ENCODE measurements at regions not wholly inside any gene's neighbourhood (a gene's known extent, or its start where the extent isn't known, plus 50 kb on each side); places are given as distances from the start of the nearest gene placed in this dataset.

GRCh38 chr11:26021017-26021416 is 310.9 kb upstream of the ANO3 start:
- Histone ChIP-seq H3K4me1 (ENCODE audit: low read depth, poor library complexity, severe bottlenecking) (no peaks in the 10 kb centered on the region), H3K27ac (no peak overlapping the region)

GRCh38 chr11:26023057-26023456 is 308.9 kb upstream of the ANO3 start:
- Histone ChIP-seq H3K27me3 (ENCODE audit: insufficient read depth, low read depth) (no peaks in the 10 kb centered on the region), H3K9ac (no peak overlapping the region), H4K20me1 (ENCODE audit: insufficient read depth) (no peaks in the 10 kb centered on the region), H3K4me1 (ENCODE audit: low read depth, poor library complexity, severe bottlenecking) (no peaks in the 10 kb centered on the region), H3K79me2 (ENCODE audit: insufficient read depth, low read depth) (no peaks in the 10 kb centered on the region), H2AFZ (ENCODE audit: low read depth) (no peak overlapping the region), H3K4me3 (IDR thresholded peaks at IDR 0.05; ENCODE audit: insufficient read depth, low read depth, low read length) (no peak overlapping the region), H3K36me3 (ENCODE audit: insufficient read depth) (no peaks in the 10 kb centered on the region), H3K4me2 (no peak overlapping the region), H3K27ac (no peak overlapping the region)
- no peak for TF ChIP-seq CTCF (conservative IDR thresholded peaks at IDR 0.05; ENCODE audit: low read depth, low read length)

More at GRCh38 chr11:26021017-26021416, 310.9 kb upstream of the ANO3 start:
- TF ChIP-seq CTCF (conservative IDR thresholded peaks at IDR 0.05; ENCODE audit: low read depth, low read length): no peak
- Histone ChIP-seq H3K36me3 (ENCODE audit: insufficient read depth) (no peaks in the 10 kb centered on the region), H3K27me3 (ENCODE audit: insufficient read depth, low read depth) (no peaks in the 10 kb centered on the region), H4K20me1 (ENCODE audit: insufficient read depth) (no peaks in the 10 kb centered on the region), H3K79me2 (ENCODE audit: insufficient read depth, low read depth) (no peaks in the 10 kb centered on the region), H3K9ac (no peak overlapping the region), H2AFZ (ENCODE audit: low read depth) (no peak overlapping the region), H3K4me3 (IDR thresholded peaks at IDR 0.05; ENCODE audit: insufficient read depth, low read depth, low read length) (no peak overlapping the region), H3K4me2 (no peak overlapping the region)

- TF ChIP-seq CTCF (conservative IDR thresholded peaks at IDR 0.05; ENCODE audit: low read depth, low read length): no peak
- Histone ChIP-seq H2AFZ (ENCODE audit: low read depth) (no peak overlapping the region), H3K4me1 (ENCODE audit: low read depth, poor library complexity, severe bottlenecking) (no peaks in the 10 kb centered on the region), H3K9ac (no peak overlapping the region), H3K36me3 (ENCODE audit: insufficient read depth) (no peaks in the 10 kb centered on the region), H3K27ac (no peak overlapping the region), H3K79me2 (ENCODE audit: insufficient read depth, low read depth) (no peaks in the 10 kb centered on the region), H3K4me2 (no peak overlapping the region), H3K4me3 (IDR thresholded peaks at IDR 0.05; ENCODE audit: insufficient read depth, low read depth, low read length) (no peak overlapping the region), H3K27me3 (ENCODE audit: insufficient read depth, low read depth) (no peaks in the 10 kb centered on the region), H4K20me1 (ENCODE audit: insufficient read depth) (no peaks in the 10 kb centered on the region)
Measured at GRCh38 chr11:26025676-26026075, 306.3 kb upstream of the ANO3 start.

- H3K36me3 ChIP-seq (ENCODE audit: insufficient read depth): no peaks in the 10 kb centered on the region
- no peak overlapping the region for H3K4me3 ChIP-seq (IDR thresholded peaks at IDR 0.05; ENCODE audit: insufficient read depth, low read depth, low read length)
Measured at GRCh38 chr11:26026078-26026477, 305.9 kb upstream of the ANO3 start.

More at GRCh38 chr11:26026078-26026477, 305.9 kb upstream of the ANO3 start:
- H3K4me1 ChIP-seq (ENCODE audit: low read depth, poor library complexity, severe bottlenecking): no peaks in the 10 kb centered on the region
- H3K4me2 ChIP-seq: no peak overlapping the region
- TF ChIP-seq CTCF (conservative IDR thresholded peaks at IDR 0.05; ENCODE audit: low read depth, low read length): no peak
- no peak overlapping the region for H2AFZ ChIP-seq (ENCODE audit: low read depth)
- H3K79me2 ChIP-seq (ENCODE audit: insufficient read depth, low read depth): no peaks in the 10 kb centered on the region
- no peaks in the 10 kb centered on the region for H3K27me3 ChIP-seq (ENCODE audit: insufficient read depth, low read depth)
- H3K9ac ChIP-seq: no peak overlapping the region
- H4K20me1 ChIP-seq (ENCODE audit: insufficient read depth): no peaks in the 10 kb centered on the region
- H3K27ac ChIP-seq: no peak overlapping the region

All from KMS-11 (cell line).